Loucy (cell line): ENCODE measurements at regions not wholly inside any gene's neighbourhood (a gene's known extent, or its start where the extent isn't known, plus 50 kb on each side); places are given as distances from the start of the nearest gene placed in this dataset.

Experiments
- H2AFZ ChIP-seq: fragments of 200-600 bp; sonication (generic); 2 replicates; pipeline ENCODE4 v1.6.0; 2016; ENCODE audit warnings: antibody characterized with exemption, mild to moderate bottlenecking, low read length, moderate library complexity
- H3F3A ChIP-seq: fragments of 200-600 bp; 2 replicates; pipeline ENCODE4 v1.6.0; 2016; ENCODE audit warnings: antibody characterized with exemption, low read depth, mild to moderate bottlenecking
- H3K27me3 ChIP-seq: fragments of 200-600 bp; sonication (generic); 2 replicates; pipeline ENCODE4 v1.6.1; 2014; ENCODE audit warnings: low read length, mild to moderate bottlenecking; ENCODE audit not compliant: insufficient read depth, poor library complexity, severe bottlenecking
- H3K36me3 ChIP-seq: fragments of 200-600 bp; sonication (generic); 2 replicates; pipeline ENCODE4 v1.6.1; 2016; ENCODE audit warnings: low read length; ENCODE audit not compliant: insufficient read depth
- H3K4me1 ChIP-seq: fragments of 200-600 bp; sonication (generic); 2 replicates; pipeline ENCODE4 v1.5.1; 2014; ENCODE audit warnings: low read length, mild to moderate bottlenecking; ENCODE audit not compliant: insufficient read depth, poor library complexity, severe bottlenecking
- H3K4me2 ChIP-seq: fragments of 200-600 bp; sonication (generic); 2 replicates; pipeline ENCODE4 v1.6.0; 2014; ENCODE audit warnings: antibody characterized with exemption, low read length, low read depth, mild to moderate bottlenecking; ENCODE audit not compliant: poor library complexity, severe bottlenecking
- H3K4me3 ChIP-seq: fragments of 200-600 bp; sonication (generic); 2 replicates; pipeline ENCODE4 v1.5.1; 2014; ENCODE audit warnings: low read length, mild to moderate bottlenecking, mixed read lengths; ENCODE audit not compliant: poor library complexity, severe bottlenecking
- H3K79me2 ChIP-seq: fragments of 200-600 bp; sonication (generic); 2 replicates; pipeline ENCODE4 v1.6.1; 2014; ENCODE audit warnings: low read length; ENCODE audit not compliant: insufficient read depth
- H3K9ac ChIP-seq: fragments of 200-600 bp; sonication (generic); 2 replicates; pipeline ENCODE4 v1.6.0; 2014; ENCODE audit warnings: mild to moderate bottlenecking, low read depth, low read length, moderate library complexity; ENCODE audit not compliant: poor library complexity, severe bottlenecking
- H3K9me2 ChIP-seq: fragments of 200-600 bp; sonication (generic); replicated peaks from 2 replicates; pipeline ENCODE4 v1.6.1; 2016; ENCODE audit warnings: low read depth, low read length, mixed read lengths
- H3K9me3 ChIP-seq: fragments of 200-600 bp; sonication (generic); 2 replicates; pipeline ENCODE4 v1.6.1; 2014; ENCODE audit warnings: mild to moderate bottlenecking, antibody characterized with exemption, low read length, low read depth; ENCODE audit not compliant: insufficient read depth
- H4K20me1 ChIP-seq: fragments of 200-600 bp; sonication (generic); 2 replicates; pipeline ENCODE4 v1.6.0; 2014; ENCODE audit warnings: antibody characterized with exemption, low read length, mild to moderate bottlenecking; ENCODE audit not compliant: insufficient read depth, poor library complexity, severe bottlenecking
- CTCF ChIP-seq: fragments of 200-600 bp; sonication (generic); conservative IDR thresholded peaks from 2 replicates; pipeline ENCODE4 v1.5.1; 2014; ENCODE audit warnings: mild to moderate bottlenecking, antibody characterized with exemption, low read length
- EZH2phosphoT487 ChIP-seq: fragments of 200-600 bp; IDR thresholded peaks from 2 replicates; pipeline ENCODE4 v1.6.1; 2018; ENCODE audit warnings: antibody characterized with exemption, mild to moderate bottlenecking, moderate library complexity, borderline replicate concordance

DNA sequence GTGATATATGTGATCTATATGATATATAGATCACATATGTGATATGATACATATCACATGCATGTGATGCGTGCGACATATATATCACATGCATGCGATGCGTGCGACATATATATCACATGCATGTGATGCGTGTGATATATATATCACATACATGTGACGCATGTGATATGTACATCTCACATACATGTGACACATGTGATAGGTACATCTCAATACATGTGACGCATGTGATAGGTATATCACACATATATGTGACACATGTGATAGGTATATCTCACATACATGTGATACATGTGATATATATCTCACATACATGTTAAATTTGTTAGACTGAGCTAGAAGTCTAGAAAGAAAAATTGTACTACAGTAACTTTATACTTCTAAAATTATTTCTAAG lies 1095.9 kb downstream of the EFNA5 start:
- Histone ChIP-seq H3K9ac (no peak overlapping the region), H3K4me3 (no peak overlapping the region), H3K9me2 (no peaks in the 10 kb centered on the region), H2AFZ (no peak overlapping the region), H3F3A (no peaks in the 10 kb centered on the region), H3K4me1 (no peaks in the 10 kb centered on the region), H3K27me3 (no peaks in the 10 kb centered on the region), H3K4me2 (no peak overlapping the region), H3K9me3 (no peaks in the 10 kb centered on the region), H3K36me3 (no peaks in the 10 kb centered on the region), H3K79me2 (no peaks in the 10 kb centered on the region), H4K20me1 (no peaks in the 10 kb centered on the region)
- TF ChIP-seq EZH2phosphoT487 (no peak), CTCF (no peak)

DNA sequence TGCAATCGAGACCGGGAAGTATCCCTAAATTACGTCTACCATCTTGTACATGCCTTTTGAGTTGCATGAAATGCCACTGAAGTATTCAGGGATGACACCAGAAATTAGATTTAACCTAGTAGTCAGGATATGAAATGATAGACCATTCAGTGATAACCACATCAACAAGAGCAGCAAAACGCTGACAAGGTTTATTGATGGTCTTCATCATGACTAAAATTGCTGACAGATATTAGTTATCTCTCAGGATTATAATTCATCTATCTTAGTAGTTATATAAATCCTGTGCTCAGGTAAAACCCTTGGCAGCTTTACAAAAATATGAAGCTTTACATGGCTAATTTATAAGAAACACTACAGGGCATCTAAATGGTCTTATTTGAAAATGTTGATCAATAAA lies 1104.7 kb downstream of the EFNA5 start:
- TF ChIP-seq CTCF: no peak
- no peak for TF ChIP-seq EZH2phosphoT487
- H3K36me3 ChIP-seq: no peaks in the 10 kb centered on the region
- H3K9me2 ChIP-seq: no peaks in the 10 kb centered on the region
- H3K27me3 ChIP-seq: no peaks in the 10 kb centered on the region
- no peaks in the 10 kb centered on the region for H4K20me1 ChIP-seq
- H3K4me1 ChIP-seq: no peaks in the 10 kb centered on the region
- no peak overlapping the region for H3K4me3 ChIP-seq
- H3K79me2 ChIP-seq: no peaks in the 10 kb centered on the region
- H3K9me3 ChIP-seq: no peaks in the 10 kb centered on the region
- no peaks in the 10 kb centered on the region for H3F3A ChIP-seq
- no peak overlapping the region for H3K4me2 ChIP-seq
- H3K9ac ChIP-seq: no peak overlapping the region
- no peak overlapping the region for H2AFZ ChIP-seq

DNA sequence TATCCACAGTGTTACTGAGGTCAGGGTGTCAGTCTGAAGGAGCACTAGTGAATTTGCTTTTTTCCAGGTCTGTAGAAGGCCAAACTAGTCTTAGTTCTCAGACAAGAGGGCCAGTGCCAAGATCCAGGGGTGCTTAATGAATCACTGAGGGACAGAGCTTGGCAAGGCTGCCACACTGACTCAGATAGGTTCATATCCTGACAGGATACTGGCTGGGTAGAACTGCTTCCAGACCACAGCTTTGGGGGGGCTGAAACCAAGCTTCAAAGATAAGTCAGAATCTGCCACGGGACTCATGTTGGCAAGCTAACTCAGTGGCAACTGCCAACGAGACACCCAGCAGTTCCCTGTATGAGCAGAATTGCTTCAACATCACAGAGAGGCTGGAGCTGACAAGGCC lies 1125.4 kb downstream of the EFNA5 start:
- H3K36me3 ChIP-seq: no peaks in the 10 kb centered on the region
- no peak overlapping the region for H3K9ac ChIP-seq
- H3K4me1 ChIP-seq: no peaks in the 10 kb centered on the region
- no peaks in the 10 kb centered on the region for H3K9me3 ChIP-seq
- no peak overlapping the region for H3K4me2 ChIP-seq
- H3K4me3 ChIP-seq: no peak overlapping the region
- H3K27me3 ChIP-seq: no peaks in the 10 kb centered on the region
- H3K9me2 ChIP-seq: no peaks in the 10 kb centered on the region
- H4K20me1 ChIP-seq: no peaks in the 10 kb centered on the region
- TF ChIP-seq EZH2phosphoT487 (no peak), CTCF (no peak)
- H2AFZ ChIP-seq: no peak overlapping the region
- H3K79me2 ChIP-seq: no peaks in the 10 kb centered on the region
- no peaks in the 10 kb centered on the region for H3F3A ChIP-seq
